ENCODE measurements at regions not wholly inside any gene's neighbourhood (a gene's known extent, or its start where the extent isn't known, plus 50 kb on each side); places are given as distances from the start of the nearest gene placed in this dataset.
"Not testable (repeated sequence)": the region's sequence is repeated elsewhere in the genome, so short reads cannot be mapped to it uniquely, and the experiment has no call there.

DNA sequence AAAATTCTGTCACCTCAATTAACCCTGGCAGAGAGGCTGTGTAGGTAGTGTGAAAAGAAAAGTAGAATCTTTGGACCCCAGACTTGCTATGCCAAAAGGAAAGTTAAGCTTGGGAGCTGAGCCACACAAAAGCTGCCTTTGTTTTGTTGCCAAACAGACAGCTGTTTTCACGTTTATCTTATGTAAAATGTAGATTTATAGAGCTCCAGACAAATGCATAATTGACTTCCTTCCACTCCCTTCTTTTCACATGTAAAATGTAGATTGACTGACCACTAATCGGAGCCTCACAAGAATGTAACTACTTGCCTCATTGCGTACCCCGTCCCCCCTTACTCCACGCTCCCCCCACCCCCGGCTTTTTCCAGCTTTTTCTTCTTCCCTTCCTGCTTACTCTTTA lies 2302.2 kb upstream of the RAG2 start:
- TF ChIP-seq, protein P1, sequence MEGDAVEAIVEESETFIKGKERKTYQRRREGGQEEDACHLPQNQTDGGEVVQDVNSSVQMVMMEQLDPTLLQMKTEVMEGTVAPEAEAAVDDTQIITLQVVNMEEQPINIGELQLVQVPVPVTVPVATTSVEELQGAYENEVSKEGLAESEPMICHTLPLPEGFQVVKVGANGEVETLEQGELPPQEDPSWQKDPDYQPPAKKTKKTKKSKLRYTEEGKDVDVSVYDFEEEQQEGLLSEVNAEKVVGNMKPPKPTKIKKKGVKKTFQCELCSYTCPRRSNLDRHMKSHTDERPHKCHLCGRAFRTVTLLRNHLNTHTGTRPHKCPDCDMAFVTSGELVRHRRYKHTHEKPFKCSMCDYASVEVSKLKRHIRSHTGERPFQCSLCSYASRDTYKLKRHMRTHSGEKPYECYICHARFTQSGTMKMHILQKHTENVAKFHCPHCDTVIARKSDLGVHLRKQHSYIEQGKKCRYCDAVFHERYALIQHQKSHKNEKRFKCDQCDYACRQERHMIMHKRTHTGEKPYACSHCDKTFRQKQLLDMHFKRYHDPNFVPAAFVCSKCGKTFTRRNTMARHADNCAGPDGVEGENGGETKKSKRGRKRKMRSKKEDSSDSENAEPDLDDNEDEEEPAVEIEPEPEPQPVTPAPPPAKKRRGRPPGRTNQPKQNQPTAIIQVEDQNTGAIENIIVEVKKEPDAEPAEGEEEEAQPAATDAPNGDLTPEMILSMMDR (IDR thresholded peaks at IDR 0.05; ENCODE audit: low read depth, low read length) = no peak
- ChIA-PET CTCF (no interaction called here), POLR2A (no interaction called here)
- H3K9me3 ChIP-seq (ENCODE audit: control insufficient read depth, insufficient read depth, low read length) = no peaks in the 10 kb centered on the region; the same call in 1 of the 2 replicates
- no peak for DNase-seq (ENCODE audit: low read depth, low spot score)
- H3K27ac ChIP-seq (ENCODE audit: low read depth, low read length) = no peak overlapping the region
- no peak overlapping the region for H3K4me3 ChIP-seq (ENCODE audit: low read depth, low read length)
- H3K27me3 ChIP-seq (ENCODE audit: control insufficient read depth, insufficient read depth, low read length) = no peaks in the 10 kb centered on the region

DNA sequence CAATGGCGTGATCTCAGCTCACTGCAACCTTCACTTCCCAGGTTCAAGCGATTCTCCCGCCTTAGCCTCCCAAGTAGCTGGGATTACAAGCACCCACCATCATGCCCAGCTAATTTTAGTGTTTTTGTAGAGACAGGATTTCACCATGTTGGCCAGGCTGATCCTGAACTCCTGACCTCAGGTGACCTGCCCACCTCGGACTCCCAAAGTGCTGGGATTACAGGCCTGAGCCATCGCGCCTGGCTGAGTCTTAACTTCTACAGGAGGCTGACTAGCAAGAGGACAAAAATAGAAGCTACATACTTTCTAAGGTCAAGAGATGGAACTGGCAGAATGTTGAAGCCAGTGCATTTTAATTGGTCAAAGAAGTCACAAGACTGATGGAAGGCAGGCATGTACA lies 2296.2 kb upstream of the RAG2 start:
- POLR2A ChIA-PET; H3K27ac ChIP-seq (ENCODE audit: low read depth, low read length); H3K4me3 ChIP-seq (ENCODE audit: low read depth, low read length); H3K9me3 ChIP-seq (ENCODE audit: control insufficient read depth, insufficient read depth, low read length); CTCF ChIA-PET; H3K27me3 ChIP-seq (ENCODE audit: control insufficient read depth, insufficient read depth, low read length); DNase-seq (ENCODE audit: low read depth, low spot score): not testable (repeated sequence)

DNA sequence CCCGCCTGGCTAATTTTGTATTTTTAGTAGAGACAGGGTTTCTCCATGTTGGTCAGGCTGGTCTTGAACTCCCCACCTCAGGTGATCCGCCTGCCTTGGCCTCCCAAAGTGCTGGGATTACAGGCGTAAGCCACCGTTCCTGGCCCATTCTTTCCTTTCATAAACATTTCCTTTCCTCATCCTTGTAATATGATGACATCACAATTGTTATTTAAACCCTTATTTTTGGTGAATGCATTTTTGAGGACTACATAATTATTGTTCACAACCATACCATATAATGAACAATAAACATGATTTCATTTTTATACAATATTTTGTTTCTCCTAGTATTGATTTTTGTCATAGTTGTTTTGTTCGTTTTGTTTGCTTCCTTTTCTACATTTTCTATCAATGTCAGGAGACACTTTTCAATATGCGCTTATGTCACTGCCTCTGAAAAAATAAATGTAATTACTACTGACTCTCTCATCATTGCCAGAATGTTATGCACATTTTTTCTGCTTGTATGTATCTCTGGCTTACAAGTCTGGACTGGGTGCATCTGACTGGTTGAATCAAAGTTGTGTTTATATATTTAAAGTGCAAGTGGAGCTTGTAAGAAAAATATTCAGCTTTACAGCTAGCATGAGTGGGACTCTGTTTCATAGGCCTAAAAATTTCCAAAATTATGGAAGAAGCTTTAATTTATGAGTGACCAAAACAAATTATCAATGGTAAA lies 2286.3 kb upstream of the RAG2 start:
- Histone ChIP-seq H3K27ac (ENCODE audit: low read depth, low read length) (no peak overlapping the region), H3K9me3 (ENCODE audit: control insufficient read depth, insufficient read depth, low read length) (no peaks in the 10 kb centered on the region), H3K4me3 (ENCODE audit: low read depth, low read length) (no peak overlapping the region), H3K27me3 (ENCODE audit: control insufficient read depth, insufficient read depth, low read length) (no peaks in the 10 kb centered on the region)
- CTCF ChIA-PET = no interaction called here
- POLR2A ChIA-PET = no interaction called here
- no peak for DNase-seq (ENCODE audit: low read depth, low spot score)
- TF ChIP-seq, protein P1 (IDR thresholded peaks at IDR 0.05; ENCODE audit: low read depth, low read length) = no peak

DNA sequence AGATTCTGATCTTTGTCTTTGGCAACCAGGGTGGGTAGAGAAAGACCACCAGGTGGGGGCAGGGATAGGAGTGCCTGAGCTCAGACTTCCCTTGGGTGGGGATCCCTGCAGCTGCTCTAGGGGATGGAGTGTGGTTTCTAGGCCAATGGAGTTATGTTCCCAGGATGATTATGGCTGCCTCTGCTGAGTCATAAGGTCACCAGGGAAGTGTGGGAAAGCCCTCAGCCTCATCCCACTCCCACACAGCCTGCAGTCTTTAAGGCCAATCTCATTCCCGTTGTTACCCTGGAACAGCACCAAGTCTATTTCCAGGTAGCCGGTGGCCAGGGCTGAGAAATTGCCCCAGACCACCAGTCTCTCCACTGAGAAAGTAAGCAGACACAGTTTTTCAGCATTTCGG lies 2269.3 kb upstream of the RAG2 start:
- TF ChIP-seq, protein P1 (IDR thresholded peaks at IDR 0.05; ENCODE audit: low read depth, low read length) = no peak
- no peak overlapping the region for H3K4me3 ChIP-seq (ENCODE audit: low read depth, low read length)
- no peaks in the 10 kb centered on the region for H3K27me3 ChIP-seq (ENCODE audit: control insufficient read depth, insufficient read depth, low read length)
- peaks cover 10% of the 10 kb centered on the region for H3K9me3 ChIP-seq (ENCODE audit: control insufficient read depth, insufficient read depth, low read length)
- no peak for DNase-seq (ENCODE audit: low read depth, low spot score)
- H3K27ac ChIP-seq (ENCODE audit: low read depth, low read length) = no peak overlapping the region
- ChIA-PET POLR2A (no interaction called here), CTCF (no interaction called here)

DNA sequence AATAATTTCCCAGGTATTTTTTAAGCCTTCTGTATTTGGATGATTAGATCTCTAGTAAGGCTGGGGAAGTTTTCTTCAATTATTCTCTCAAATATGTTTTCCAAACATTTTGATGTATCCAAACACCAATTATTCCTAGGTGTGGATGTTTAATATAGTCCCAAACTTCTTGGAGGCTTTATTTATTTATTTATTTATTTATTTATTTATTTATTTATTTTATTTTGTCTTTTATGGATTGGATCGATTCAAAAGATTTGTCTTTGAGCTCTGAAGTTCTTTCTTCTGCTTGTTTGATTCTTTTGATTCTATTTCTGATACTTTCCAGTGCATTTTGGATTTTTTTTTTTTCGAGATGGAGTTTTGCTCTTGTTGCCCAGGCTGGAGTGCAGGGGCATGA lies 2267.9 kb upstream of the RAG2 start:
- no peak for DNase-seq (ENCODE audit: low read depth, low spot score)
- no peak overlapping the region for H3K4me3 ChIP-seq (ENCODE audit: low read depth, low read length)
- TF ChIP-seq, protein P1 (IDR thresholded peaks at IDR 0.05; ENCODE audit: low read depth, low read length) = no peak
- CTCF ChIA-PET = no interaction called here
- no peak overlapping the region for H3K27ac ChIP-seq (ENCODE audit: low read depth, low read length)
- H3K9me3 ChIP-seq (ENCODE audit: control insufficient read depth, insufficient read depth, low read length) = peaks cover 10% of the 10 kb centered on the region
- POLR2A ChIA-PET = no interaction called here
- H3K27me3 ChIP-seq (ENCODE audit: control insufficient read depth, insufficient read depth, low read length) = no peaks in the 10 kb centered on the region
